GM18508 (cell line): ENCODE measurements at regions not wholly inside any gene's neighbourhood (a gene's known extent, or its start where the extent isn't known, plus 50 kb on each side); places are given as distances from the start of the nearest gene placed in this dataset.

ENCODE experiments used
- ATAC-seq: cut with Tn5 transposase; IDR thresholded peaks from one replicate; pipeline ENCODE4 v1.9.1; 2021; ENCODE audit warnings: moderate number of reproducible peaks; ENCODE audit not compliant: insufficient read depth, unreplicated experiment

DNA sequence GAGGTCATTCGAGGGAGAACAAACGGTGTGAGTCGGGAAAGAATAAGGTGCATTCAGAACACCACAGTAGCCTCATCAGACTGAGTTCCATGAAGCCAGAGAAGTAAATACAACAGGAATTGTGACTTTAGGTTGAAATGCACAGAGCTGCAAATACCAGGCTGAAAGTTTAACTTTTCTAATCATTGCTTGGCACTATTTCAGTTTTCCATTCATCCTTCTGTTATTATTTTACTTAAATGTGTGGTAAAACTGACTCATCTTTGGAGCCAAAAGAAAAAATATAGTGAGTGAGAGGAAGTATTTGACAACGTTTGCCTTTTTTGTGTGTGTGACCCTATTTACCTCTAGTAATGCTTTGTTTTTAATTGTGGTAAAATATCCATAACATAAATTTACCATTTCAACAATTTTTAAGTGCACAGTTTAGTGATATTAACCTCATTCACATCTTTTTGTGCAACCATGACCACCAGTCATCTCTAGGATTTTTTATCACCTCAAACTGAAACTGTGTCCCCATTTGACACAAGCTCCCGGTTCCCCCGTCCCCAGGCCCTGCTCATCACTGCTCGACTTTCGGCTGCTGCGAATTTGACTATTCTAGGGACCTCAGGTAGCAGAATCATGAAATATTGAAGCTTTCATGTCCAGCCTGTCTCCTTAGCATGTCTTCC is 166.8 kb downstream of the HSD17B3 start:
- no peak for ATAC-seq

DNA sequence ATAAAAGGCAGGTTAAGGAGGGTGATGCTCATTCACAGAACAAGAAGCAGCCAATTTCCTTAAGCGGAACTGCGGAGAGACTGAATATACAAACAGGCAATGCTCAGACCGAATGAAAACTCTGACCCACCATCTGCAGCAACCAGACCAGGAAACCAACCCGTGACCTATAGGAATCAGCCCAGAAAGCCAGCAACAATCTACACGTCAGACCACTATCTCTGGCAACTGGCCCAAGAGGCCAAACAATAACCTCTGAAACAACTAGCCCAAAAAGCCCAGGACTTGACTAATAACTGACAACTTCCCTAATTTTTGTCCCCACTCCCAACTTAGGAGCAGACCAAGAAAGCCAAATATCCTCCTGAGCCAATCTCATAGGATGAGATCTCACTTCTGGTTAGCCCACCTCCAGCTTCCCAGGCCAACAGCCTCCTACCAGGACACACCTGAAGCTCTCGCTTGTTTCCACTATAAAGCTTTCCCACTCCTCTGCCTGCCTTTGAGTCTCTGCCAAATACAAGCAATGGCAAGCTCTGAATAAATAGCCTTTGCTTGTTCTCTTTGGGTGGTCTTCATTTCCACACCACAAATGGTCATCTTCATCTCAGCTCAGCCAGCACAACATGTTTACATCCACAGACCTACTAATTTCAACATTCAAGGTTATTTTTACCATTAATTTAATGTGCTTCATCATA is 168.5 kb downstream of the HSD17B3 start:
- ATAC-seq, result no peak

DNA sequence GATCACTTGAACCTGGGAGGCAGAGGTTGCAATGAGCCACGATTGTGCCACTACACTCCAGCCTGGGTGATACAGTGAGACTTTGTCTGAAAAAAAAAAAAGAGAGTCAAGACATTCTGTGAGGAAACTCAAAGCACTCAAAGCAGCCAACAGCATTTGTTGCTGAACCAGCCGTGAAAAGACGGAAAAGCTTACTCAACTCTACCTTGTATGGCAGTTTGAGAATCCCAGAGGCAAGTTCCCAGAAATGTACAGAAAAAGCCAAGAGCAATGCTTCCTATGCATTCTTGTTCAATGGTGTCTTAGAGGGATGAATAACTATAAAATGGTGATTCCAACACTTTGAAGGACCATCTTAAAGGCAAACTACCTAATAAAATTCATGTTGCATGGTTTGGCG is 170.2 kb downstream of the HSD17B3 start:
- no peak for ATAC-seq

DNA sequence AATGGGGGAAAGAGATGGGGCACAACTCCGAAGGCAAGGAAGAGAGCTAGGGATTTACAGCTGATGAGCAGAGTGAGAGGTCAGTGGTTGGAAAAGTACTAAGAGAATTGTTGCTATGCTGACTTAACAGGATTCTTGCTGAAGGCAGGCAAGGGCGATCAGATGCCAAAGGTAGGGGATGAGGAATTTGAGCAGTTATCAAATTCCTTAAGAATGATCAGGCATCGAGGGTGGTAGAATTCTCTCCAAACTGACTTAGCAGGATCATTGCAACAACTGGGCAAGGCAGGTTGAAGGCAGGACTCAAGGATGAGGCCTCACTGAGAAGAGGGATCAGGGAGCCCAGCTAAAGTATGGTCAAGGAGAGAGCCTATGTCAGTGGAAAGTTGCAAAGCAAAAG is 171.0 kb downstream of the HSD17B3 start:
- ATAC-seq, result no peak

DNA sequence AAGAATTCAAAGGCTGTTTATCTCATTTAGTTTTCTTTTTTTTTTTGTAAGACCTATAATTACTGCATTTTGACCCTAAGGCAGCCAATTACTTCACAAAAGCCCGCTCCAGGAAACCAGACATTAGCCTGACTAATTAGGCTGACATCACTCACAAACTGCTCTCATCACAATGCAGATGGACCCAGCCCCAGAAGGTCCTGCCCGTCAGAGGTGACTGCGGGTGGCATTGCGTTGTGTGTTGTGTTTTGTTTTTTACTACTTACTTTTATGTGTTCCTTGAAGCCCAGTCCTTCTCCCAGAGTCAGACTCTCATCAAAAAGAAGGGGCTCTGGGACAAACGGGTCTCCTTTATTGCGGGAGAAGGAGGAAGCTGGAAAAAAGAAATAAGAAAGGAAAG is 172.2 kb downstream of the HSD17B3 start:
- ATAC-seq, result no peak

DNA sequence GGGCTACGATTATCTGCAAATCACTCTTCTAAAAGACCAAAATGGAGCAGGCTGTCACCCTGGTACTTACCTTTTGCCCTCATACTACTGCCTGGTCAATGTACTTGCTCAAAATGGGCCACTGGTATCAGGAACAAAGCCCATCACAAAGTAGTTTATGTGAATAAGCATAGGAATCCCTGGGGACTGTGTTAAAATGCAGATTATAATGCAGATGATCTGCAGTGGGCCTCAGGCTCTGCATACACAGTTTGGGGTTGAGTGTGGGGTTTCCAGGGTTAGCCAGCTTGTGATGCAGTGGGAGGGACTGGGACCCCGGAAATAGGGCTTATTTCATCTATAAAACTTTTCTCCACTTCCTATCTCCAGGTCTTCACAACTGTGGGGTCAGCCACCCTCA is 173.1 kb downstream of the HSD17B3 start:
- ATAC-seq, result no peak

DNA sequence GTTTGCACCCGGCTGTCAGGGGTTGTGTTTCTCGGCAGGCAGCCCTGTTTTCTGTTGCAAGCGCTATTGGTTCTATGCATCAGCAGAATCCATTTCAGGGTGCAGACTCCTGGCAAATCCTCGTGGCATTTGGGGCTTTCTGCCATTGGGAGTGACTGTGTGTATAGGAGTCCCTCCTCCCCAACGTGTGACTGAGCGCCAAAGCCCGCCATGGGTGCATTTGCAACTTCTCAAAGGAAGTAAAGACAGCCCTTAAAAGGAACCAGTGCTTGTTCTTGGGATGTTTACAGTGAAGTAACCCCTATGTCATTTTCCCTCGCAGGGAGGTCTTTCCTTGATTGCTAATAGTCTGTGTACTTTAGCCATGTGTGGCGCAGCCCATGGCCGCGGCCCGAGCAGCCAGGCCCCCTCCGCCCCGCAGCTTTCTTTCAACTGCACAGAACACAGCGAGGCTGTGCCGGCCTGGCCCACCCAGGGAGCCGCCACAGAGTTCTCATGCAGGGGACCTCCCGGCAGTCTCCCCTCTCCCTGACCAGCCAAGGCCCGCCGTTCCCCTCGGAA is 175.6 kb downstream of the HSD17B3 start:
- no peak for ATAC-seq

DNA sequence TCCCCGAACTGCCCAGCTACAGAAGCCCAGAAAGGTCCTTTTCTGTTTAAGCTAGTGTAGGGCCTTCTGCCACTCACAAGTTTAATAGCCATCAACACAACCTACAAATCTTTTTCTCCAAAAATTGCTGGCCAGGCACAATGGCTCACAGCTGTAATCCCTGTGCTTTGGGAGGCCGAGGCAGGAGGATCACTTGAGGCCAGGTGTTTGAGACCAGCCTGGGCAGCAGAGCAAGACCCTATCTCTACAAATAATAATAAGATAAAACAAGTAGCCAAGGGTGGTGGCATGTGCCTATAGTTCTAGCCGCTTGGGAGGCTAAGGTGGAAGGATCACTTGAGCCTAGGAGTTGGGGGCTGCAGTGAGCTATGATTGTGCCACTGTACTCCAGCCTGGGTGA is 176.4 kb downstream of the HSD17B3 start:
- no peak for ATAC-seq

DNA sequence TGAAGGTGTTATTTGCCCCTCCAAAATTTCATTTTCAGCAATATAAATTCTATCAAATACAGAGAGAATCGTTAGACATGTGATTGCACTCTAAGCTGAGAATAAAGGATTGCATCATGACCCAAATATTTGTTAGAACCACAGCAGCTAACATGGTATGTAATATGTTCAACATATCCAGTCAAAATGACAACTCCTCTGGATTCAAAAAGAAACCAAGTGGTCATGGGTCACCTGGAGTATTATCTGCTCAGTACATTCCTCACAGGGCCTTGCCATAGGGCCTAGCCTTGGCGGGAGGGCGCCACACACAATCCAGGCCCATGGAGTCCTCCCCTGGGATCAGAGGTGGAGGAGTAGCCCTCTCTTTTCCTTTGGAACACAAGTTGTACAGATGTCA is 179.2 kb downstream of the HSD17B3 start:
- ATAC-seq, result no peak

DNA sequence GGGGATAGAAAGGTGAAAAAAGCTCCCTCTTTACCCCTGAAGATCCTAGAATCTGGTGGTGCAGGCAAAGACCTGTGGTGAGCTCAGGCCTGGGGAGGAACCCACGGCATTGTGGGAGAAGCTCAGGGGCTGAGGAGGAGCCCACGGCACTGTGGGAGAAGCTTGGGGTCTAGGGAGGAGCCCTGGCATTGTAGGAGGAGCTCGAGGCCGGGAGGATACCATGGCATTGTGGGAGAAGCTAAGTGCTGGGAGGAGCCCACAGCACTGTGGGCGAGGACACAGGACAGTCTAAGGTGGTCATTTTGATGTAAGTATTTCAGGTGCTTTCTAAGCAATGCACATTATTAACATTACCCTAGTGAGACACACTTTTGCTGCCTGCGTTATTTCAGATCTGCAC is 179.7 kb downstream of the HSD17B3 start:
- ATAC-seq, result no peak

DNA sequence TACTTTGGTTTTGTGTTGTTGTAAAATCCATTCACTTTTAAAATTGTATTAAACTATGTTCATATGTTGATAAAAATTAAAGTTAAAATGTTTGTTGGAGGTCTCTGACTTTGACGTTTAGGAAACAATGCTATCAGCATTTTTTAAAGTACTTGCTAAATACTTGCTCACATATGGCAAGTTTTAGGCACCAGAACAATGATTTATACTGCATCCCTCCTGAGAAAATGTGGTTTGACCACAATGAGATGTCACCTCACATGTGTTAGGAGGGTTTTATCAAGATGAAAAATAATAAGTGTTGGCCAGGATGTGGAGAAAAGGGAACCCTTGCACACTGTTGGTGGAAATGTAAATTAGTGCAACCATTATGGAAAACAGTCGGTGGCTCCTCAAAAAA is 180.8 kb downstream of the HSD17B3 start:
- ATAC-seq, result no peak

DNA sequence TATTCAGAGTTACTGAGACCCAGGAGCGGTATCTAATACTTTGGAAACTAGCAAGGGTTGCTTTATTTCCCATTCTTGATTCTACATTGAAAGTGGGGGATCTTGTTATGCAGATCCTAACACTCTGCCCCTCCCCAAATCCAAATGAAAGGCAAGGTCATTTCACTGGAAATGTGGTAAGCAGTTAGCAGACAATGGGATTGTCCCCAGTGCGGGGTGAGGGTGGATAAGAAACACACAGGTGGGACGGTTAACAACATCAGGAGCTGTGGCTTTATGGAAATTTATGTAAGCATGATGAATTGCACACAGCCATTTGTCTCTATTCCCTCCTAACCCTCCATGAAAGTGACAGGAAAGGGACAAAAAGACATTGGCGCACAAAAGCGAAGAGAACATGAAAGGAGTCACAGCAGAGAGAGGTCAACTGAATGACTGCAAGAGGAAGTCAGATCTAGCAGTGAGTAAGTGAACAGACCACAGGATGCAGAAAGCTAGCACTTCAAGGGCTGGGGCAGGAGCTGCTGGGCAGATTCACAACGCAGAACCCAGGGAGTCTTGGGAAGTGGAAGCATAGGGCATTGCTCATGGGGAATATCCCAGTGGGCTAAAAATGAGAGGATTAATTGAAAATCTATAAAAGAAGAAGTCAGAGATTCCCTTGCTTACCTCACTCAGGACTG is 184.4 kb downstream of the HSD17B3 start:
- ATAC-seq, result no peak

DNA sequence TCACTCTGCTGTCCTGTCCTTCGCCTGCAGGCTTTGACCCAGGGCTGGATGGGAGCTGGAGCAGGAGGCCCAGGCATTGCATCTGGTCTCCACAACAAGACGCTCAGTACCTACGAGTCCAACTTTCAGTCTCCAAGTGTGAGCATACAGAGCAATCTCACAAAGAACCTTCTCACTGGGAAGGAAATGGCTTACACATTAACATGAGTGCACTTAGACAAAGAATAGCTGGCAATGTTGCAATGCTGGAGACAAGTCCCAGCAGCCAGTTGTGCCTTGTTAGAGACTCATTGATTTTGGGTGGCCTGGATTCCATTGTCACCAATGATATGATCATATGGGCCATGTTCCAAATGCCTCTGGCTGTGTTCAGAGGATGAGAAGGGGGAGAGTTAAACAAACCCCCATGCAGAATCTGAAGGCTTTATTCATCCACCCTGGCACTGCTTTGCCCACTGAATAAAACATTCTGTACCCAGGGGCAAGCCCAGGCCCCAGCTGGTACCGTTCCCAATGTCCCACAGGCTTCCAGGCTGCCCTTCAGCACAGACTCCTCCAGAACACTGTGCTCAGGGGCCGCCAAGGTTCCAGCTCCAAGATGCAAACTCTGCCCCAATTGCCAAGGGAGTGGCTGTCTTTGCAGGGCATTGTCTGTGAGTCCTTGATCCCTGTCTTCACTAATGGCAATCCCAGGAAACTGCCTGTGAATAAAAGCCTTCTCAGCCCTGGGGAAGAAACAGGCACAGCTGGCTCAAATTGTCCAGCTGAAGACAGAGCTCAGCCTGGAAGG is 185.5 kb downstream of the HSD17B3 start:
- no peak for ATAC-seq

DNA sequence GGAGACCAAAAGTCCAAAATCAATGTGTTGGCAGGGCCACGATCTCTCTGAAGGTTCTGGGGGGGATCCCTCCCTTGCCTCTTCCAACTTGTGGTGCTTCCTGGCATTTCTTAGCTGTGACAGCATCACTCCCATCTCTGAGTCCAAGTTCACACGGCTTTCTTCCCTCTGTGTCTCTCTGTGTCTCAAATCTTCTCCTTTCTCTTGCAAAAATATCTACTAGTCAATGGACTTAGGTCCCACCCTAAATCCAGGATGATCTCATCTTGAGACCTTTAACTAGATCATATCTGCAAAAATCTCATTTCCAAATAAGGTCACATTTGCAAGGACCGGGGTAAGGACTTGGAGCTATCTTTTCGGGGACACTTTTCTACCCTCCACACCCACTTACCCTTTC is 186.1 kb downstream of the HSD17B3 start:
- ATAC-seq, result no peak

DNA sequence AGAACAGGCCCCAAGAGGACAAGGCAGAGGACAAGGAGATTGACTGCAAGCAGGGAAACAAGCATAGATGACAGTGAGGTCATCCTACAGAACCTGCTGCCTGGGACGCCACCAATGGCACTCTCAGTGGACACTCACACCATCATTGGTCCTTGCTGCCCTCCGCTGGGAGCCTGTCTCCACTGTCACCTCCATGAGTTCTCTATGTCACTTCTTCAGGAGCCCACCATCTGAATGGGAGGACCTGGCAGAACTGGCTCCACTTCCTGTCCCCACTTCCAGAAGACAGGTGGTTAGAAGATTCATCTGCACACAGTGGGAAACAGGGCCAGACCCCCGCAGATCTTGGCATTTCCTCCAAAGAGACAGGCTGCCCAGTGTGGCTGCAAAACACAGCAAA is 188.9 kb downstream of the HSD17B3 start:
- ATAC-seq, result no peak

DNA sequence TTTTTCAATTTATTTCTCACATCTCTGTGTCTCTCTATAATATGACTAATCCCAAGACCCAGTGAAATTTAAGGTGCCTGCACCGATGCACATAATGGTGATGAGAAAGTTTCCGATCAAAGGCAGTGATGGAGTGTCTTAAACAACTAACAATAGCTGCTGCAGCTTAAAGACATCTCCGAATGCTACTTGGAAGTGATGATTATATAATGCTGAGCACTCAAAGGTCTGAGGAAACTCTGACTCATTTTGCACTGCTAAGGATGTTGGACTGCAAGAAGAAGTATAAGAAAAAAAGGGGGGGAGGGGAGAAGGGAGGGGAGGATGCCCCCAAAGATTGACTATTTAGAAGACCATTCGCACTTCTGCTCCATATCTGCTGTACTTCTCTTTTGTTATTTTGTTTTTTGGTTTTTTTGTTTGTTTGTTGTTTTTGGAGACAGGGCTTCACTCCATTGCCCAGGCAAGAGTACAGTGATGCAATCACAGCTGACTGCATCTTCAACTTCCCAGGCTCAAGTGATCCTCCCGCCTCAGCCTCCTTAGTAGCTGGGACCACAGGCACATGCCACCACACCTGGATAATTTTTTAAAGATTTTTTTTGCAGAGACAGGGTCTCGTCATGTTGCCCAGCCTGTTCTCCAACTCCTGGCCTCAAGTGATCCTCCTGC is 192.2 kb downstream of the HSD17B3 start:
- no peak for ATAC-seq

DNA sequence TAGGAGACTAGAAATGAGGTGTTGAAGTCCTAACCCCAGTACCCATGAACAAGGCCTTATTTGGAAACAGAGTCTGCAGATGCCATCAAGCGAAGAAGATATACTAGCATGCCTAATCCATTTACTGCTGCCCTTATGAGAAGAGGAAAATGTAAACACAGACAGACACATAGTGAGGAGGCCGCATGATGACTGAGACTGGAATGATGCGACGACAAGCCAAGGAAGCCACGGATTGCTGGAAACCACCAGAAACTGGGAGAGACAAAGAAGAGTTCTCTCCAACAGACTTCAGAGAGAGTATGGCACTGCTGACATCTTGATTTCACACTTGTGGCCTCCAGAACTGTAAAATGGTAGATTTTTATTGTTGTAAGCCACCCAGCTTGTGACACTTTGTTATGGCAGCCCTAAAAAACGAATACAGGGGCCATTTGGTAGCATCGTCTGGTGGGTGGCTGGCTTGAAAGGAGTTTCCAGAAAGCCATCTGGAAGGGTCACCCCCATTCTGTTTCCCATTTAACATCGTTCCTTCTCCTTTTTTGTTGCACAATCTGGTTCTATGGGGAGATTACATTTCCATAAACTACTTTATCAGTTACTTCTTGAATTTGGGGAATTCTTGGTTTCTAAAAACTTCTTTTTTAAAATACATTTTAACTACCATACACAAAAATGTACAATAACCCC is 193.1 kb downstream of the HSD17B3 start:
- no peak for ATAC-seq

DNA sequence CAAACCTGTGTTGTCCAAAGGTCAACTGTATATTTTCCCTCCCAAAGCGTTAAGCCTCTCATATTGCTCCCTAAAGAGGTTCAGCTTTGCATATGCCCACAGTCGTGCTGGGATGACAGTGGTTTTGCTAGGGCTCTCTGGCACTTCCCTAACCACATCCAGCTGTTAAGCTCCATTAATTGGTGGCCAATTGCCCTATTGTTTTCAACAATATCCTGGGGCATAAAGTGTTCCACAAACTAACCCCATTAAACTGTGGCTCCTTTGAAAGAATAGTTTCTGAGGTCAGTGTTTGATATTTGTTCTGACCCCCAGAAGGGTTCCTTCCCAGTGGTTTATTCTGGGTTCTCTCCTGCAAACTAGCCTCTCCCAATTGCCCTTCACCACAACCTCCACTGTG is 194.5 kb downstream of the HSD17B3 start:
- ATAC-seq, result no peak
